GM19025 (cell line): ENCODE measurements at regions not wholly inside any gene's neighbourhood (a gene's known extent, or its start where the extent isn't known, plus 50 kb on each side); places are given as distances from the start of the nearest gene placed in this dataset.

Source experiments
- ATAC-seq: cut with Tn5 transposase; IDR thresholded peaks from one replicate; pipeline ENCODE4 v1.9.1; 2021; ENCODE audit warnings: mild to moderate bottlenecking, low read depth, moderate library complexity; ENCODE audit not compliant: unreplicated experiment

DNA sequence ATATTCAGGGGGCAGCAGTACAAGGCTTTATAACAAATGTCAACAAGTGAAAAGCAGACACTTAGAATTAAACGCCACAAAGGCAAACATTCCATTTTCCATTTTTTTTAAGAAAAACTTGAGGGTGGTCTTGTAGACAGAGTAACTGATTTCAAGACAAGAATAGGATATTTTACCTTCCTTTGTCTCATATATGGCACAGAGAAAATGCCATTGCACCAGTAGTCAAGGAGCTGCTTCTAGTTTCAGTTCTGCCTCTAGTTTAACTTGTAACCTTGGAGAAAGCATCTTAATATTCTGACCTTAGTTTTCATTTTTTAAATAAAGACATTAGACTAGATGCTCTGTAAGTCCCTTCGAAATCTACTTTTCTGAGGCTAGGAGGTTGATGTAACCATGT lies 355.3 kb upstream of the KCNN2 start:
- no peak for ATAC-seq

DNA sequence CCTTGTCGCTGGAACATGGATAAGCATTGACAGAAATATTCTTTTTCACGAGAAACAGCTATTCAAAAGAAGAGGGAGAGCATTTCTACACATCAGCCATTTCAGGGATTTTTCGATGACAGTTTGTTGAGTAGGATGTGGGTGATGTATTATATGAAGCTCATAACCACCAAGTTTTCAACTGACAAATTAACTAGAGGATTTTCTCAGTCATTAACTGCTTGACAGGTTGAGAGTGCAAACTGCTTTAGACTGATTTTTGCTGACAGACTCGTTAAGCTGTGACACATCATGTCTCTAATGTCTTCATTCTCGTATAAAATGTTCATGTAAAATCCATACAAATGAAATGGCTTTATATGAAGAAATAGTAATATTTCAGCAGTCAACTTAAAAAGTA lies 354.2 kb upstream of the KCNN2 start:
- no peak for ATAC-seq

DNA sequence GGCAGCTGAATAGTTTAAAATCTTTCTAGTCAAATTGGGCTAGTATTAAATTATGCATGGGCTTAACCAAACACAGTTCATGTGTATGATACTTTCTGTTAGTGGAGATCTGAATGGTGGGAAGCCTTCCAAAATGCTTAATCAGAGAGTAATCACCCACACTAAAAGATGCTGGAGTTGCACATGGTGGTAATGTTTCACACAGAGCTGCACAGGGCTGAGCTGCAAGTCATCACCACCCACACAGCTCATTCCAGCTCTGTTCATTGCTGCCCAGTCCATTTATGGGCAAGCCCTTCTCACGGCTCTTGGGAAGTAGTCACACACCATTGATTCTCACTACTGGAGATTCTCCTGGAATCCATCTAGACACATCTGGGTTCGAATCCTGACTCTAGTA lies 351.5 kb upstream of the KCNN2 start:
- ATAC-seq: no peak

- ATAC-seq: no peak
Observed at GRCh38 chr5:114018186-114018585, 343.7 kb upstream of the KCNN2 start.

- ATAC-seq: no peak
Observed at GRCh38 chr5:114038756-114039155, 323.1 kb upstream of the KCNN2 start.

DNA sequence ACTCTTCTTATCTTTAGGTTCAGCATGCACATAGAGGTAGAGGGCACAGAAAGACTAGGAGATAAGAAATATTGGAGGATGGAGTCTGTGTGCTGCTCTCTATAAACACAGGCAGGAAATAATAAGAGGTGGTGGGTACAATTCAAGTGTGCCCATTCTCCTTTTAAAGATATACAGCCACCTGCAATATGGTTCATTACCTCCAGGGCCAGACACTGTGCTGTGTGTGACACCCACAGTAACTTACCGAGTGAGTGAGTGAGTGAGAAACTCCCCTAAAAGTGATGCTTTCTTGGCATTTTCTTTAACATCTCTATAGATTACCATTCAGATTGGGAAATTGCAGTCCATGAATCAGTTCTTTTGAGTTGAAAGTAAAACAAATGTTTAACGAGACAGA lies 311.8 kb upstream of the KCNN2 start:
- ATAC-seq: no peak

DNA sequence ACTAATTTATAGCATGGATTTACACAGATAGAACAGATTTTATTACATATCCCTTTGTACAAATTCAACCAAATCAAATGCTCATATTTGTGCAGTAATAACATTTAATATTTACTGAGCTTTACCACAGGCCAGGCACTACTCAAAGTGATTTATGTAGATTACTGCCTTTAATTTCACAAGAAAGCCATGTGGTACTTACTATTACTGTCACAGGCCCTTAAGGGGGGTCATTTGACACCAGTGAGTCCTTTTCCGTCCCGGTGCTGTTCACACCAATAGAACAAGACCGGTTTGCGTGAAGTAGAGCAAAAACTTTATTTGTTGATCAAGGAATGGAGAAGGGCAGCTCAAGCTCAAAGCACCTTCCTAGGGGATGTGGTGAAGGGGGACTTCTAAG lies 308.5 kb upstream of the KCNN2 start:
- no peak for ATAC-seq

DNA sequence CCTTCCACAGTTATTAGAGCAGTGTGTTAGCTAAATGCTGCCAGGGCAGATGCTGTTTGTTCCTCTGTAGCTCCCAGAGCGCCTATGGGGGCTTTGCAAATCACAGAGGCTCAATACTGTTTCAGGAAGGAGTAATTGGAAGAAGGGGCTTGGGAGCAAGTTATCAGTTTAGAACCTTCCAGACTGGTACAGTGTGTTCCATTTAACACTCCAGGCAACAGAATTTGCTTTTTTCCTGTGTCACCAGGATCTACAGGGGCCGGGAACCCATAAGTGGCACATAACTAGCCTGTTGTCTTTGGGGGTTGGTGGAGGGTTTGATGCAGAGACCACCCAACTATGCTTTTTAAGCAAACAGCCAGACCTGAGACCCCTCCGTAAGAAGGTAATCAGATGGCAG lies 307.3 kb upstream of the KCNN2 start:
- no peak for ATAC-seq

GRCh38 chr5:114055318-114056184 lies 306.3 kb upstream of the KCNN2 start:
- ATAC-seq: no peak

DNA sequence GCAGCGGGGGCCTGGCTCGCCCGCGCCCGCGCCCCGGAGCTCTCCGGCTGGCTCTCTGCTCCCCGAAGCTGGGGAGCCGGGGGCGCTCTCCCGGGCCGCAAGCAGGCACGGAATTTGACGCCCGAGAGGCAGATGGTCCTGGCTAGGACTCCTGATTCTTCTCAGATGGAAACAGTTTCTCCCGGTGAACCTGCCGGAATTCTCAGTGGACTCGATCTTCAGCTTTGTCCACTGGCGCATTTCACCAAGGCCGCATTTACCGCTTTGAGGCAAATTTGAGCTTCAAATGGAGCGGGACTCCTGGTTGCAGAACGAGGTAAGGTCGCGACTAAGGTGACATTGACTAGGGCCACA lies 305.7 kb upstream of the KCNN2 start:
- ATAC-seq: no peak

DNA sequence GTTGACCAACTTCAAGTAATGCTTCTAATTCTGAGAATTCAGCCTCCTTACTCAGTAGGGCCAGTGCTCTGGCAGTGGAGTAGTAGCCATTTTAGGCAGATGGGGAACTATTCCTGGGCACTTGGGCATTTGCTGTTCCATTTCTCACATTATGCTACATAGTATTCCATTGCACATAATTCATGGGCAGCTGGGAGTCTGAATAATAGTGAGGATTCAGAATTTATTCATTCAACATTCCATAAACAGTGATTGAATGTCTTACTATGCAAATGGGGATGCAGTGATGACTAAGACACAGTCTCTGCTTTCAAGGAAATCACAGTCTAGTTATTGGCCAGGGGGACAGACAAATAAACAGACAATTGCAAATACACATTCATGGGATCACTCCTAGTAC lies 301.0 kb upstream of the KCNN2 start:
- ATAC-seq: no peak

DNA sequence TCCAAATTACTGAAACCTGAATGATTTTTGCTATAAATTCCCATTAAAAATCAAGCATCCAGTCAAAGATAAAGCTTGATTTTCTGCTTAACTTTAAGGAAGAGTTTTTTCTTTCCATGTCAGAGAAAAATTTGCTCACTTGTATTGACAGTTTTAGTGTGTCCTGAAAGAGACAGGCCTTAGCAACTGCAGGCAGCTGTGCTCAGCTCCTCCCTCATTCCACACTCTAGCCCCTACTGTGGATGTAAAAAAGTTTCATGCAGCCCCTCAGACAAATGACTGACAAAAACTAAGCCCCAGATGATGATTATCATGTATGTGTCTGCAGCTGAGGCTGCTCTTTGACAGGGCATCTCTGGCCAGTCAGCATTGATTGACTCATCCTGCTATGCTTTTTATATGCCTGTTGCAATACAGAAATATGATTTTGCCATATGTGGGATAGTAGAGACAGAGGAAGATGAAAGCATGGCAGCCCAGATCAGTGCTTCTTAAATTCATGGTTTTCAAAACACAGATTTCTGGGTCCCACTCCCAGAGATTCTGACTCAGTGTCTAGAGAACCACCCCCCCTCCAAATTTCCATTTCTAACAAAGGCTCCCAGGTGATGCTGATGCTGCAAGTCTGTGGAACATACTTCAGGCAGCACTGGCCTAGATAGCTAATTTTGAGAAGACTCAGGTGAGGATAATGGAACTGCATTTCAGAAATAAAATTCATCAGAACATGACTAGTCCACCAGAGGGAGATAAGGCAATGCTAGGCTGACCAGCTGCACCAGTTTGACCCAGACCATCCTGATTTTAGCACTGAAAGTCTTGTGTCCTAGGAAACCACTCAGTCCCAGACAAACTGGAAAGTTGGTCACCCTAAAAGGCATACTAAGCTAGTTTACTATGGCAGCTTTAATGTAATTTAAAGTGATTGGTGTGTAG lies 298.7 kb upstream of the KCNN2 start:
- no peak for ATAC-seq

- no peak for ATAC-seq
Observed at GRCh38 chr5:114065912-114066311, 296.0 kb upstream of the KCNN2 start.

DNA sequence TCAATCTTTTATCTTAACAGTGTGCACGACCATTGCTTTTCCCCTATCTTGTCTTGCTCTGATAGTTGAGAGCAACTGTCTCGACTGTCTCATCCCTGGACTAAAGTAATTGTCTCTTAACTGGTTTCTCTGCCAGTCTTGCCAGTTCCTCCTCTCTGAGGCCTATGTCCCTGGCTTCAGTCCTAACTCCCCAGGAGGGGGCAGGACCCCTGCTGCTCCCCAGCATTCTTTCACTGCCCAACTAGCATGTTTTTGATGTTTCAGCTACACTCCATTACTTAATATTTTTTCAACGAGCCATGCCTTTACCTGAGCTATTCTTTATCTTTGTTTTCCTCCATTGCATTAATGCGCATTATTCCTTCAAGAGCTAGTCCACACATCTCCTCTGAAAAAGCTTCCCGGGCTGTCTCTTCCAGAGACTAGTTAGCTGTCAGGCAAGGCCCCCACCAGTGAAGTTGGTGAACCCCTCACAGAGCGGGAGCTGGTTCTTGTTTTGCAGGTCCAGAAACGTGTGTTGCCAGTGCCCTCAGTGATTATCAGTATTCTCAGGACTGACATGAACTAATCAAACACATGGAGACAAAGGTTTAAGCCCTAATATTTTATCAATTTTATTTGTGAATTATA lies 291.7 kb upstream of the KCNN2 start:
- no peak for ATAC-seq

DNA sequence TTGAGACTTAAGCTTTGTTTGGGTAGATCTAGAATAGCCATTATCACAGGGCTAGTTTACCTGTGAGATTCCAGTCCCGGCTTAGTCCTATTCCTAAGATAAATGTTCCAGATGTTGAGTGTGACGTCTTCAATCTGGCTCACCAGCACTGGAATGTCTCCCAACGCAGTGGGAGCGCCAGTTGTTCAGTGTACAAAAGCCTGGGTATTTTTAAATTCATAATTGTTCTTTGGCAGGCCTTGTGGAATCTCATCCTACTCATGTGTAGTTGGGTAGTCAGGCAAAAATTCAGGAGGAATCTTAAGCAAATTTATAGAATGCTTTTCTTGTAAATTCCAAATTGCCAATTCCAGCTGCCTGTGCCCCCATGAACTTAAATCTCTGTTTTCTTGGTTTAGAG lies 272.6 kb upstream of the KCNN2 start:
- ATAC-seq: no peak

DNA sequence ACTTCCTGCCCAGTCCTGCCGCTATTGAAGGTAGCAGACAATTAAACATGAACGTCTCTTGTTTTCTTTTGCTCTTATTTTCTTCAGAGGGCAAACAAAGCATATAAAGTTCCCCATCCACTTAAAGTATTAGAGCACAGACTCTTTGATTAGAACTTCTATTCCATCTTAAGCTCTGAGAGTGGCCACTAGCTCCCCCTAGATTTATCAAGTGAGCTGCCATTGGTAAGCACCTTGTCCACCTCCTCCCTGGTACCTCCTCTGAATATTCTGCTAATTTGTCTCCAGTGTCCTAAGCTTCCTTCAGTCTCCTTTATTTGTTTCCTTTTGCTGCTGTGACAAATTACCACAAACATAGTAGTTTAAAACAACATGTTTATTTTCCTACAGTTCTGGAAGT lies 264.3 kb upstream of the KCNN2 start:
- ATAC-seq: no peak

- no peak for ATAC-seq
Observed at GRCh38 chr5:114099161-114099560, 262.7 kb upstream of the KCNN2 start.

GRCh38 chr5:114101153-114101552 lies 260.7 kb upstream of the KCNN2 start:
- ATAC-seq: no peak

DNA sequence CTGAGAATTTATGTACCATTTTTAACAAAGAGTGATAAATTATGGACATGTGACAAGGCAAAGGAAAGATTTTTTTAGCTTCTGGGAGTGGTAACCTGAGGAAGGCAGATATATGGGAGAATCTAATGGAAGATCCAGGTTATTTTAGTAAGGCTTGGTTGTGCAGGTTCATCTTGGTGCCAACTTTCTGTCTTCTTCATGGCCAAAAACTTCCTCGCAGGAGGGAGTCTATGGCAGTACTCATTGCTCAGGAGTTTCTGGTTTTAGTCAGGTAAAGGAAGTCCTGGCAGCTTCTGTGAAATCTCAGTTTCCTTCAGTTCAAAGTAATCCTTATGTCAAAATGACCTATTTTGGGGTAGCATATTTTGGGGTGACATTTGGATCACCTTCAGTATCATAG lies 248.3 kb upstream of the KCNN2 start:
- ATAC-seq: no peak

DNA sequence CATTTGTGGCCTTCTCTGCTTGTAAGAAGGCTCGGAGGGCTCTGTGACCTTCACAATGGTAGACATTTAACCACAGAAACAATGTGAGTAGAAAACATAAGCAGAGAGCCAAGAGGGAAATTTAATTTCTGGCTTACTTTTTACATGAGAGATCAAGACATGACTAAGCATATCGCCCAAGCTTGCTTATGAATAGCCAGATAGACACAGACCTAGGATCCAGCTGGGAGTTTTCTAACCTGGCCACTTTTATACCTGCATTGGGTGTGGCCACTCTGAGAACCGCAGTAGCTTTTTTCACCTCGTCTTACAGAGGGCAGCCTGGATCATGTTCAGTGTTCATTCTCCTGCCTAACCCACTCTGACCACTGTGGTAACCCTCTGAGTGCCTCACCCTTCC lies 244.9 kb upstream of the KCNN2 start:
- no peak for ATAC-seq

- no peak for ATAC-seq
Observed at GRCh38 chr5:114118511-114118910, 243.4 kb upstream of the KCNN2 start.
